GM12878 (cell line): ENCODE measurements at regions not wholly inside any gene's neighbourhood (a gene's known extent, or its start where the extent isn't known, plus 50 kb on each side); places are given as distances from the start of the nearest gene placed in this dataset.

Experiments used
- ATAC-seq: fragments of 200-7000 bp; cut with Tn5 transposase; 3 replicates; pipeline ENCODE4 v1.9.1; 2020; ENCODE audit warnings: mild to moderate bottlenecking, moderate library complexity
- BruUV-seq: library from RNA; stranded (reverse); fragments of 400-500 nt; replicated peaks from 2 replicates; lab custom pipeline; 2021; lab: Mats Ljungman, UMichigan
- CTCF ChIA-PET: fragments of 300-600 bp; sonication (Branson Sonifier 250); formaldehyde crosslinking; extraction: SDS; loops from one replicate; lab custom pipeline; 2021; ENCODE audit warnings: inconsistent platforms; lab: Yijun Ruan, JAX
- POLR2A ChIA-PET: fragments of 350-600 bp; formaldehyde crosslinking; extraction: SDS; loops from one replicate; lab custom pipeline; 2021; ENCODE audit warnings: inconsistent platforms; lab: Charles Lee
- RAD21 ChIA-PET: fragments of 300-600 bp; sonication (Branson Sonifier 250); formaldehyde crosslinking; loops from one replicate; lab custom pipeline; 2023; ENCODE audit warnings: antibody characterized with exemption; ENCODE audit not compliant: unreplicated experiment; lab: Charles Lee
- SMC1A ChIA-PET: fragments of 300-600 bp; sonication (Branson Sonifier 250); formaldehyde crosslinking; loops from one replicate; lab custom pipeline; 2023; ENCODE audit not compliant: unreplicated experiment, uncharacterized antibody; lab: Charles Lee
- DNase-seq: peaks from one replicate; pipeline ENCODE4 v3.0.0-alpha.2; 2011; ENCODE audit warnings: low read depth, low spot score
- FAIRE-seq: peaks from 3 replicates; lab custom pipeline; 2011; peaks lifted over from hg19 to GRCh38; lab: Jason Lieb, UNC
- H2AFZ ChIP-seq: 2 replicates; pipeline ENCODE4 v1.6.0; 2011; ENCODE audit warnings: low read depth, low read length, control low read depth; ENCODE audit not compliant: control insufficient read depth
- H3K27ac ChIP-seq: 2 replicates; pipeline ENCODE4 v1.5.1; 2011; ENCODE audit warnings: control low read depth; ENCODE audit not compliant: control insufficient read depth, insufficient read depth
- H3K27me3 ChIP-seq, 2 experiments: replicated peaks in 1 of 2; 2 replicates each; pipeline versions ENCODE4 v1.6.0 to v1.6.1; 2011; ENCODE audit warnings: low read length in 1 of 2; ENCODE audit not compliant: control insufficient read depth in 2 of 2, insufficient read depth in 2 of 2
- H3K36me3 ChIP-seq, 2 experiments: 2 replicates each; pipeline ENCODE4 v1.5.1; 2011; ENCODE audit warnings: low read length in 1 of 2; ENCODE audit not compliant: control insufficient read depth in 2 of 2, insufficient read depth in 2 of 2
- H3K4me1 ChIP-seq: 2 replicates; pipeline ENCODE4 v1.6.1; 2011; ENCODE audit warnings: mild to moderate bottlenecking, low read length, moderate library complexity, mixed read lengths; ENCODE audit not compliant: control insufficient read depth, insufficient read depth
- H3K4me2 ChIP-seq: 2 replicates; pipeline ENCODE4 v1.6.0; 2011; ENCODE audit warnings: control low read depth; ENCODE audit not compliant: control insufficient read depth, insufficient read depth
- H3K4me3 ChIP-seq: fragments of 200-600 bp; sonication (generic); 2 replicates; pipeline ENCODE4 v1.5.1; 2016
- H3K79me2 ChIP-seq: 2 replicates; pipeline ENCODE4 v1.6.0; 2011; ENCODE audit warnings: low read length; ENCODE audit not compliant: control insufficient read depth, insufficient read depth
- H3K9ac ChIP-seq: 2 replicates; pipeline ENCODE4 v1.8.0; 2011; ENCODE audit warnings: low read length, control low read depth, mixed read lengths; ENCODE audit not compliant: control insufficient read depth, insufficient read depth
- H3K9me3 ChIP-seq: replicated peaks from 3 replicates; pipeline ENCODE4 v1.5.1; 2011; ENCODE audit warnings: mild to moderate bottlenecking, low read length; ENCODE audit not compliant: control insufficient read depth, insufficient read depth
- H4K20me1 ChIP-seq: 2 replicates; pipeline ENCODE4 v1.6.0; 2011; ENCODE audit not compliant: control insufficient read depth, insufficient read depth
- ASH2L ChIP-seq: fragments of 300-600, 200-600 bp; sonication (generic); IDR thresholded peaks from 2 replicates; pipeline ENCODE4 v1.6.1; 2017; ENCODE audit warnings: low read depth, mild to moderate bottlenecking, borderline replicate concordance
- BCL11A ChIP-seq: IDR thresholded peaks from 2 replicates; pipeline ENCODE4 v1.6.1; 2011; ENCODE audit warnings: low read depth, low read length
- CBFB ChIP-seq: IDR thresholded peaks from 2 replicates; pipeline ENCODE4 v1.6.1; 2016; ENCODE audit warnings: antibody characterized with exemption, low read depth
- CUX1 ChIP-seq: IDR thresholded peaks from 2 replicates; pipeline ENCODE4 v1.6.1; 2012; ENCODE audit warnings: improper control_type of control experiment, low read depth, low read length; ENCODE audit not compliant: insufficient replicate concordance
- GABPA ChIP-seq: IDR thresholded peaks from 2 replicates; pipeline ENCODE4 v1.6.1; 2014; ENCODE audit warnings: antibody characterized with exemption, low read depth, mild to moderate bottlenecking, inconsistent platforms
- JUND ChIP-seq: IDR thresholded peaks from 2 replicates; pipeline ENCODE4 v1.6.1; 2012; ENCODE audit warnings: low read depth, mild to moderate bottlenecking, low read length, improper control_type of control experiment, moderate library complexity
- MAX ChIP-seq: IDR thresholded peaks from 2 replicates; pipeline ENCODE4 v1.6.1; 2012; ENCODE audit warnings: low read depth, low read length, improper control_type of control experiment
- MYC ChIP-seq: IDR thresholded peaks from 2 replicates; pipeline ENCODE4 v1.6.1; 2011; ENCODE audit warnings: mild to moderate bottlenecking, low read length, moderate library complexity, inconsistent platforms; ENCODE audit not compliant: insufficient read depth, insufficient replicate concordance, insufficient read length, severe bottlenecking
- NFYA ChIP-seq: IDR thresholded peaks from 2 replicates; pipeline ENCODE4 v1.6.1; 2011; ENCODE audit warnings: low read depth, mild to moderate bottlenecking, low read length, improper control_type of control experiment, borderline replicate concordance
- PAX5 ChIP-seq: IDR thresholded peaks from 2 replicates; pipeline ENCODE4 v1.6.1; 2011; ENCODE audit warnings: low read depth, low read length, borderline replicate concordance
- PBX3 ChIP-seq: IDR thresholded peaks from 2 replicates; pipeline ENCODE4 v1.6.1; 2011; ENCODE audit warnings: mild to moderate bottlenecking, low read depth, low read length, moderate library complexity; ENCODE audit not compliant: insufficient replicate concordance
- PRDM15 ChIP-seq: fragments of 450-650 bp; formaldehyde crosslinking; IDR thresholded peaks from 2 replicates; pipeline ENCODE4 v1.4.0; 2020; ENCODE audit warnings: mild to moderate bottlenecking, moderate library complexity
- RCOR1 ChIP-seq: conservative IDR thresholded peaks from 2 replicates; pipeline ENCODE4 v1.6.1; 2012; ENCODE audit warnings: low read depth, low read length, improper control_type of control experiment
- SREBF1 ChIP-seq: IDR thresholded peaks from 2 replicates; pipeline ENCODE4 v1.6.1; 2012; ENCODE audit warnings: mild to moderate bottlenecking, low read length
- SREBF2 ChIP-seq: IDR thresholded peaks from 2 replicates; pipeline ENCODE4 v1.6.1; 2012; ENCODE audit warnings: mild to moderate bottlenecking, low read length
- ZSCAN29 ChIP-seq: fragments of 450-650 bp; IDR thresholded peaks from 2 replicates; pipeline ENCODE4 v1.6.1; 2017; ENCODE audit warnings: mild to moderate bottlenecking, moderate library complexity
- WGBS: methylation state at CpG from one replicate; pipeline ENCODE4 v1.1.6; 2016; ENCODE audit warnings: low lambda C conversion rate; ENCODE audit not compliant: insufficient replicate concordance, insufficient coverage; ENCODE audit errors: missing lambda C conversion rate; 5-methylcytosine and 5-hydroxymethylcytosine counted together
- in situ Hi-C: fragments of 300-500 bp; cut with MboI; formaldehyde crosslinking; loops from 9 replicates; pipeline ENCODE4 v1.14.3; 2018; ENCODE audit warnings: mixed read lengths
- intact Hi-C: fragments of 100-400 bp; cut with micrococcal nuclease; formaldehyde crosslinking; loops from one replicate; pipeline ENCODE4 v1.14.2; 2022; ENCODE audit not compliant: unreplicated experiment

- Histone ChIP-seq H2AFZ (no peak overlapping the region), H3K27ac (no peak overlapping the region), H4K20me1 (no peaks in the 10 kb centered on the region), H3K9me3 (no peaks in the 10 kb centered on the region; the same call in 2 of the 3 replicates), H3K79me2 (no peaks in the 10 kb centered on the region), H3K4me1 (no peaks in the 10 kb centered on the region), H3K9ac (no peak overlapping the region), H3K4me3 (no peak overlapping the region), H3K27me3 (no peaks in the 10 kb centered on the region), H3K36me3 (no peaks in the 10 kb centered on the region), H3K4me2 (no peak overlapping the region)
- in situ Hi-C loops (no loop called here), intact Hi-C loops (no loop called here)
- DNase-seq (no peak), ATAC-seq (no peak), FAIRE-seq (no peak)
- WGBS, result 55% methylated on average over 1 of the region's 1 CpG
- SMC1A ChIA-PET, result interaction anchor here (0.8 kb wide), 1 partner anchor 58 kb away, joined by 3 read pairs; no protein-coding TSS in a partner anchor
- RAD21 ChIA-PET, result no interaction called here
- CTCF ChIA-PET, result no interaction called here
- POLR2A ChIA-PET, result no interaction called here
- no TSS peak for BruUV-seq
- TF ChIP-seq ASH2L, result no peak
- no peak for TF ChIP-seq ZSCAN29
- TF ChIP-seq JUND, result no peak
- no peak for TF ChIP-seq NFYA
- no peak for TF ChIP-seq CBFB
- TF ChIP-seq MYC, result no peak
- no peak for TF ChIP-seq CUX1
- TF ChIP-seq PBX3, result no peak
- no peak for TF ChIP-seq RCOR1
- no peak for TF ChIP-seq SREBF1
- no peak for TF ChIP-seq GABPA
- TF ChIP-seq PAX5, result no peak
- TF ChIP-seq BCL11A, result no peak
- TF ChIP-seq MAX, result no peak
- no peak for TF ChIP-seq PRDM15 (CRISPR knock-in tag)
- TF ChIP-seq SREBF2, result no peak
These were observed 96.4 kb downstream of the IL12A start for GRCh38 chr3:160084998-160085397.
